AG08396 (cell line): ENCODE measurements at regions not wholly inside any gene's neighbourhood (a gene's known extent, or its start where the extent isn't known, plus 50 kb on each side); places are given as distances from the start of the nearest gene placed in this dataset.

Experiments
- DNase-seq: peaks from one replicate; pipeline ENCODE4 v3.0.0; 2012; ENCODE audit warnings: low spot score, mixed read lengths

- no peak for DNase-seq
Observed at GRCh38 chr12:22740656-22741355, 115.8 kb downstream of the ETNK1 start.

DNA sequence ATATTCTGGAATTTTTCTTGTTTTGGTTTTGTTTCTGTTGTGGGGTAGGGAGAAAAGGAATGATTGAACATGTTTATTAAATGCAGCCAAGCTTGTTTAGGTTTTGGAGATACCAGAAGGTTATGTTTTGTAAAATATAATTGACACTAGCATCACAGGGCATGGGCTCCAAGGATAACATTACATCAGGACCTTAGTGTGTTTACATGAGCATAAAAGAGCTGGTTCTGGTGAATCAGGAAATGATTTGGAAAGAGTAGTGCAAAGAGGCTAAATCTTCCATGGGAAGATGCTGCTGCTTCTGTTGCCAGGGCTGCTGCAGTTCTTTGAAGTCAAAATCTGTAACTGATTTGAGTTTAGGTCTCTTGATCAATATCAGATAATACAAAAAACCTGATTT, 118.7 kb downstream of the ETNK1 start:
- DNase-seq = no peak

GRCh38 chr12:22744197-22744596, 119.2 kb downstream of the ETNK1 start:
- no peak for DNase-seq

DNA sequence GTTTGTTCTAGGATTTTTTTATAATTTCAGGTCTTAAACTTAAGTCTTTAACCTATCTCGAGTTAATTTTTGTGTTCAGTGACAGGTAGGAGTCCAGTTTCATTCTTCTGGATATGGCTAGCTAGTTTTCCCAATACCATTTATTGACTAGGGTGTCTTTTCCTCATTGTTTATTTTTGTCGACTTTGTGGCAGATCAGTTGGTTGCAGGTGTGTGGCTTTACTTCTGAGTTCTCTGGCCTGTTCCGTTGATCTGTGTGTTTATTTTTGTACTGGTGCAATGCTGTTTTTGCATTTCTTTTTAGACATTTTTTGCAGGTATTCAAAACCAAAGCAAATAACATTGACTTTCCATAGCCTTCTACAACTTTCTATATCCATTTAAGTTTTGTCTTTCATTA, 121.7 kb downstream of the ETNK1 start:
- DNase-seq = no peak

GRCh38 chr12:22755629-22756028, 130.7 kb downstream of the ETNK1 start:
- DNase-seq = no peak

DNA sequence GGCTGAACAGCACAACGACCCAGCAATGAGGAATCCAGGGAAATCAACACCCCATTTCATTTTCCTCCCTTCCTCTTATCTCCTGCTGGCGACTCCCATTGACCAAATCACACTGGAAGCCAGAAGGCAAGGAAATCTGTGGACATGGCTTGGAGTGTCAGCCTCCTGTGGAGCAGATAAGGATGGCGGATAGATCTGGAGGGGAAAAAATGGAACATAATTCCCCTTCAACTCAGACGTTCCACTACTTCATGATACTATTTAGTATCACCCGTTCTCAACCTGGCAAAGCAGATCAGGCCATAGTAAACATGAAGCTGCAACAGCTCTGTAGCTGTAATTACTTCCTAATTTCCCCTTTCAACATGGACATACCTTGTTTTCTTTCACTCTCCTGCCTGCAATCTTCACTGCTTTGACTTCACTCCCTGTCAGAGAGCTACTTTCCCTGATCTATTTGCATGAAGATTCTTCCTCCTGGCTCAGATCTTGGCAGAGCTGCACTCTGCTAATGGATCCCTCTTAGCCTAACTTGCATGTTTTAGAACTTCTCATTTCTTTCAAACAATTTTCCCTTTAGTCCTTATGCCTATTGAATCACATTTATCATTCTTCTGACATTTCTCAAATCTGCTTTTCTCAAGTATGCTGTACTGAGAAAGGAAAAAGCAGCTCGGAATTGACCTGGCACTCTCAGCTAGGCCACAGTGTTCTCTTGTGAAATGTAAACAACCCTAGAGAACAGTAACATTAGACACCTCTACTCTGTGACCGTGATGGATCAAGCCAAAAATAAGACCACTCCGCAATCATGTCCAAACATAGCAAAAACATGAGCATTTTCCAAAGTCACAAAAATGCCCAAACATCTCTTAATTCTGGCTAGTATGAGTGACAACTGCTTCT, 135.1 kb downstream of the ETNK1 start:
- no peak for DNase-seq

DNA sequence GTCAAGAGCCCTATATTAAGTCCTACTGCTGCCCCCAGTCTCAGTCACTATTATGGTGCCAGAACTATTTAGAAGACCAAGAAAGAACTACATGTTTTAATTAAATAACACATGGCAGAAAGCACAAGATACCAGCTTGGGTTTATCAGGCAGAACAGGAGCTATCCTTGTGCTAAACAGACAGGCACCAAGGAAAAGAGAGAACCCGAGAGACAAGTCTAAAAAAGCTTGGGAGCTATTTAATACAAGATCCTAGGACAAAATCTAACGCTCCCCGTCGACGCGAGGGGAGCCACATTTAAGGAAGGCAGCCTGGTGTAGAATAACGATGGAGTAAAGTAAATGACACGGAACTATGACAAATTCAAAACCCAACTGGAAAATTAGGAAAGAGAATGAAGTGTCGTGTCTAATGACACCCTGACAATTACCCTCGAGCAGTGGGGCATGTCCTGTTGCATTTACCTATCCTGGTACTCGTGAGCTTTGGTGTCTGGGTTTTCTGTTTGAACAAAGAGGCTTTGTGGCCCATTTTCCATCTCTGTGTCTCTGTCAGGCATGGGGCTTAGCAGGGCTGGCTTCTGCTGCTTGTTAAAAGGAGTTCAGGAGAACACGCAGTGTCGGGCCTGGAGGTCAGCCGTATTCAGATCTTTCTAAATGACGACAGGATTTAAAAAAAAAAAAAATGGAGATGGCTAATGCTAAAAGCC, 140.6 kb downstream of the ETNK1 start:
- no peak for DNase-seq

DNA sequence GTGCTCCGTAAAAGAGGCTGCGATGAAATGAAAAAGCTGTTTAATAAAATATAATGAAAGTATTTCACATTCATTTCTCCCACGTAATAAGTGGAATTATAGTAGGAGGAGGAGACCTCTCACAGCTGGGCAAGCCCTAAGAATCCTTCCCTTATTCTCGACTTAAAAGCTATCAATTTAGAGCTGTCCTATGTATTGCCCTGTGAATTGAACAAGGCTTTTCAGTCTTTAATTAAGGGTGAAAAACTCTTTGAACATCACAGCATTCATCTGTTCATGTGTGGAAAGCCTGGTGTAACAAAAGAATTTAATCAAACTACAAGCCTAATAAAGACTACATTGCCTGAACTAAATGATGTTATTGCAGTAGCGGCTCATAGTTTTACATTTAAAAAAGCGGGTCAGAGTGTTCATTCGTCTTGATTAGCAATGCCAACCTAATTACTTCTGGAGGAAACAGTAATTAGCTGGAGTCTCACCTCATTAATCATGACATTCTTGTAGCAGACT, 142.0 kb downstream of the ETNK1 start:
- no peak for DNase-seq

GRCh38 chr12:22781339-22781738, 156.4 kb downstream of the ETNK1 start:
- no peak for DNase-seq

- DNase-seq = no peak
Observed at GRCh38 chr12:22787557-22787956, 162.6 kb downstream of the ETNK1 start.

- DNase-seq = no peak
Observed at GRCh38 chr12:22788913-22789312, 163.9 kb downstream of the ETNK1 start.

DNA sequence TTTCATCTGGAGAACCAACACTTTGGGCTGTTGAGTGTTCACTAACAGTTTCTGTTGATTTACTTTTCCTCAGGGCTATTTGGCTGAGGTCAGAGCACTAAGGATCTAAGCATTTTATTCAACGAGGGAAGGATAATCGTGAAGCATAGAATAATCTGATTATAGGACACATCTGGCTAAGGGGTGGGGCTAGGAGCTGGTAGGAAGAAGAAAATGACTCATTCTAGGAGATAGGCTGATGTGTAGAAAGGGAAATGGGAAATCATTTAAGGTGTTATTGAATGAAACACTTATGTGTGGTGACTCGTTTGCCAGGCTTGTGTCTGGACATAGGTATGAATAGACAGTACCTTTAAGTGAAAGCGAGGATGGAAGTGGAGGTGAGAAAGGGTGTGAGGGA, 167.2 kb downstream of the ETNK1 start:
- DNase-seq = no peak

GRCh38 chr12:22794017-22794416, 169.0 kb downstream of the ETNK1 start:
- no peak for DNase-seq

- DNase-seq = no peak
Observed at GRCh38 chr12:22796941-22797630, 172.1 kb downstream of the ETNK1 start.

DNA sequence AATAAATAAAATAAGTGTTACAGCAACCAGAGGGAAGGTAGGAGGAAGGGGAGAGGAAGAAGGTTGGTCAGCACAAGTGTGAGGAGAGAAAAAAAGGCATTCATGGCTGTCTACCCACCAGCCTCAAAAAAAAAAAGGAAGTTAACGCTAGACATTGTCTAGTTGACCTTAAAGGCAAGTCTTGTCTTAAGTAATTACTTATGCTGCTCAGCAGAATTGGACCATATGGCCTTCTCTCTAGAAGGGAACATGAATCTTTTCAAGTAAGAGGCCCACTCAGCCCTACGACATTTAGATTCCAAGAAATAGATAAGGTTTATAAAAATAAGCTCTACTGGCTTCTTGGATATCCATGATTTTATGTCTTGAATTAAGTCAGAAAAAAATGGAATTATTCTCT, 172.7 kb downstream of the ETNK1 start:
- DNase-seq = no peak

DNA sequence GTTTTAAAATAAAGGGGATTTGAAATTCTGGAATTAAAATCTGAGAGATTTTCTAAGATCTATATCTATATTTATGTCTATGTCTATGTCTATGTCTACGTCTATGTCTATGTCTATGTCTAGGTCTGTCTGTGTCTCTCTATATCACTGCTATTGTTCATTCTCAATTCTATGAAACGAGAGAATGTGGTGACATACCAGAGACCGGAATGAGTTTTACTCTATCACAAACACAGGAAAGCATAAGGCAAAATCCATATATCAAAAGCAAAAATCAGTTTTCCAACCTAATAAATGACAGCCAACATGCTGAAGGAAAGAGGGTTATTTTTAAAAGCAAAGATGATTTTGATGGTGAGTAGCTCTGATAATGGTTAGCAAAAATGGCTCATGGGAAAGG, 173.1 kb downstream of the ETNK1 start:
- no peak for DNase-seq

DNA sequence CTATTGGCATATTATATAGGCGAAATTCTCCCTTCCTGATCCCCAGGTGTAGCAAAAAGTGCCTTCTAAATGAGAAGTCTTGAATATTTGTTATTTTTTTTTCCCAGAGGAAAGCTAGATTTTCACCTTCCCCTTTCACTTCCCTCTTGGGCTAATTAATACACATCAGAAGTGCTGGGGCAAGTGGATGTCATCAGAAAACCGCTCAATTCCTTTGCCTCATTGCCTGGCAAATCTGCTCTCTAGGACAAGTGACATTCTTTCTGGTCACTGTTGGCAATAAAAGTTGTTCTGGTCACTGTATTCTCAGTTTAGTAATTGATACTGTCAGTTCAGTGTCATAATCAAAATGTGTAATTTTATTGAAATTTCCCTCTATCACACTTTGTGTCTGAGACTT, 174.5 kb downstream of the ETNK1 start:
- DNase-seq = no peak

DNA sequence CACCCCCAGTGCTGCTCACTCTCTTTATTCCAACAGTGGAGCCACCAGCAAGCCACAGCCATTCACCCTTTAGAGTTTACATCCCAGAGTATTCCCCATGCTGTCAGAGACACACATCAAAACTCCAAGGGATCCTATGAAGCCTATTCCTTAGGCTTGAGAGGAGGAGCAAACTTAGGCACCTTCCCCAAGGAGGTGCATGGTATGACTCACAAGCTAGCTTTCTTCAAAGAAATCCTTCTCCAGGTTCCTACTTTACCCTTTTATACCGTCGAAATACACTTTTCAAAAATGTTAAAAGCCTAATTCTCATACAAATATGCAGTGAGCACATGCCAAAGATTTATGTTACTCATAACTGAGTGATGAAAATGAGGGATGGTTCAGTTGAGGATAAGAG, 175.4 kb downstream of the ETNK1 start:
- no peak for DNase-seq

- no peak for DNase-seq
Observed at GRCh38 chr12:22802883-22803630, 178.1 kb downstream of the ETNK1 start.

DNA sequence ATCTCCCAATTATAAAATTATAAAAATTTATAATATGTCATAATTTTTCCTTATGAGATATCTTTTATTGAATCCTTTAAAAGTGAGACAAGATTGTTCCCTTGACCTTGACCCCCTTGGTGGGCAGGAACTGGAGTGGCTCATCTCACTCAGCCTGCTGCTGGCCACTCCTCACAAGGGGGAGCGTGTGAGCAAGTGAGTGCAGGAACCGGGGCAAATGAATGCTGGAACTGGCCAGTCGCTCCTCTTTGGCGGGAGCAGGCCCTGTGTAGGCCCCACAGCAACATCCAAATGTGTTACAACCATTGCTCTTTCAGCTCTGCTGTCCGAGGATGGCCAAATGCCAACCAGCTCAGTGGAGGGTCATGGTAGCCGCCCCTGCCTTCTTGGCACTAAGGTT, 178.8 kb downstream of the ETNK1 start:
- no peak for DNase-seq

- no peak for DNase-seq
Observed at GRCh38 chr12:22808860-22809259, 183.9 kb downstream of the ETNK1 start.
